SK-N-SH treated with all-trans-retinoic acid at 6 μM for 48 hours (cell line): ENCODE measurements at regions not wholly inside any gene's neighbourhood (a gene's known extent, or its start where the extent isn't known, plus 50 kb on each side); places are given as distances from the start of the nearest gene placed in this dataset.

Source experiments
- ATAC-seq: fragments of 200-7000 bp; cut with Tn5 transposase; 3 replicates; pipeline ENCODE4 v1.9.1; 2020; ENCODE audit warnings: mild to moderate bottlenecking, moderate library complexity
- ARNTL ChIP-seq: fragments of 450-650 bp; formaldehyde crosslinking; IDR thresholded peaks from 2 replicates; pipeline ENCODE4 v1.5.0; 2020; ENCODE audit warnings: low read depth, mild to moderate bottlenecking, moderate library complexity, borderline replicate concordance
- BACH2 ChIP-seq: fragments of 250-450 bp; sonication (Bioruptor Pico); IDR thresholded peaks from 2 replicates; pipeline ENCODE4 v1.9.0; 2021; ENCODE audit warnings: mild to moderate bottlenecking, borderline replicate concordance
- CREB5 ChIP-seq: fragments of 250-450 bp; sonication (Bioruptor Pico); IDR thresholded peaks from 2 replicates; pipeline ENCODE4 v1.5.1; 2020; ENCODE audit warnings: low read depth, mild to moderate bottlenecking, moderate library complexity
- CSDC2 ChIP-seq: fragments of 250-450 bp; sonication (Bioruptor Pico); IDR thresholded peaks from 2 replicates; pipeline ENCODE4 v1.5.0; 2020; ENCODE audit warnings: mild to moderate bottlenecking, moderate library complexity
- CSRNP3 ChIP-seq: fragments of 250-450 bp; sonication (Bioruptor Pico); IDR thresholded peaks from 2 replicates; pipeline ENCODE4 v1.5.1; 2021; ENCODE audit warnings: mild to moderate bottlenecking, moderate library complexity
- ESRRG ChIP-seq: fragments of 250-450 bp; sonication (Bioruptor Pico); IDR thresholded peaks from 2 replicates; pipeline ENCODE4 v1.6.1; 2021; ENCODE audit warnings: mild to moderate bottlenecking
- GLIS3 ChIP-seq: fragments of 250-450 bp; sonication (Bioruptor Pico); IDR thresholded peaks from 2 replicates; pipeline ENCODE4 v1.5.0; 2020; ENCODE audit warnings: mild to moderate bottlenecking, moderate library complexity
- ISL1 ChIP-seq: fragments of 250-450 bp; sonication (Bioruptor Pico); IDR thresholded peaks from 2 replicates; pipeline ENCODE4 v2.1.2; 2022; ENCODE audit warnings: mild to moderate bottlenecking, moderate library complexity
- OSR1 ChIP-seq: fragments of 250-450 bp; sonication (Bioruptor Pico); IDR thresholded peaks from 2 replicates; pipeline ENCODE4 v1.8.0; 2022; ENCODE audit warnings: moderate library complexity, mild to moderate bottlenecking, inconsistent platforms
- PATZ1 ChIP-seq: fragments of 250-450 bp; sonication (Bioruptor Pico); IDR thresholded peaks from 2 replicates; pipeline ENCODE4 v1.8.0; 2020; ENCODE audit warnings: mild to moderate bottlenecking, moderate library complexity, borderline replicate concordance
- RARB ChIP-seq: fragments of 250-450 bp; sonication (Bioruptor Pico); IDR thresholded peaks from 2 replicates; pipeline ENCODE4 v1.8.0; 2021; ENCODE audit warnings: mild to moderate bottlenecking, moderate library complexity
- SNAI2 ChIP-seq: fragments of 250-450 bp; sonication (Bioruptor Pico); IDR thresholded peaks from 2 replicates; pipeline ENCODE4 v1.5.0; 2020; ENCODE audit warnings: mild to moderate bottlenecking, moderate library complexity
- TCF4 ChIP-seq: fragments of 250-450 bp; sonication (Bioruptor Pico); IDR thresholded peaks from 2 replicates; pipeline ENCODE4 v1.8.0; 2021; ENCODE audit warnings: mild to moderate bottlenecking, moderate library complexity, borderline replicate concordance
- TOX ChIP-seq: fragments of 250-450 bp; sonication (Bioruptor Pico); IDR thresholded peaks from 2 replicates; pipeline ENCODE4 v1.8.0; 2021; ENCODE audit warnings: mild to moderate bottlenecking, moderate library complexity, borderline replicate concordance
- TSHZ2 ChIP-seq: fragments of 250-450 bp; sonication (Bioruptor Pico); IDR thresholded peaks from 2 replicates; pipeline ENCODE4 v1.5.0; 2020; ENCODE audit warnings: mild to moderate bottlenecking, moderate library complexity
- ZC3H10 ChIP-seq: fragments of 250-450 bp; sonication (Bioruptor Pico); IDR thresholded peaks from 2 replicates; pipeline ENCODE4 v1.5.1; 2021; ENCODE audit warnings: mild to moderate bottlenecking, moderate library complexity
- ZFP3 ChIP-seq: fragments of 250-450 bp; sonication (Bioruptor Pico); IDR thresholded peaks from 2 replicates; pipeline ENCODE4 v1.5.0; 2020; ENCODE audit warnings: mild to moderate bottlenecking, moderate library complexity
- ZFP30 ChIP-seq: fragments of 450-650 bp; formaldehyde crosslinking; IDR thresholded peaks from 2 replicates; pipeline ENCODE4 v1.5.0; 2022; ENCODE audit warnings: mild to moderate bottlenecking, moderate library complexity
- ZNF565 ChIP-seq: fragments of 450-650 bp; formaldehyde crosslinking; conservative IDR thresholded peaks from 2 replicates; pipeline ENCODE4 v1.5.0; 2020; ENCODE audit warnings: low read depth, mild to moderate bottlenecking, moderate library complexity
- ZNF70 ChIP-seq: fragments of 450-650 bp; formaldehyde crosslinking; IDR thresholded peaks from 2 replicates; pipeline ENCODE4 v1.5.0; 2020; ENCODE audit warnings: mild to moderate bottlenecking, moderate library complexity
- ZNF8 ChIP-seq: fragments of 450-650 bp; formaldehyde crosslinking; IDR thresholded peaks from 2 replicates; pipeline ENCODE4 v1.5.0; 2020; ENCODE audit warnings: mild to moderate bottlenecking, moderate library complexity

- no peak for TF ChIP-seq TSHZ2 (CRISPR knock-in tag)
- no peak for TF ChIP-seq BACH2 (CRISPR knock-in tag)
- TF ChIP-seq GLIS3, result no peak
- no peak for TF ChIP-seq OSR1 (CRISPR knock-in tag)
- TF ChIP-seq TOX (CRISPR knock-in tag), result no peak
- no peak for TF ChIP-seq SNAI2 (CRISPR knock-in tag)
- no peak for TF ChIP-seq ZFP30 (CRISPR knock-in tag)
- TF ChIP-seq ZNF70 (CRISPR knock-in tag), result no peak
- no peak for TF ChIP-seq PATZ1
- no peak for TF ChIP-seq ESRRG (CRISPR knock-in tag)
- no peak for TF ChIP-seq ZFP3 (CRISPR knock-in tag)
- no peak for TF ChIP-seq ZNF8 (CRISPR knock-in tag)
- no peak for TF ChIP-seq ISL1
- no peak for TF ChIP-seq ARNTL (CRISPR knock-in tag)
- no peak for TF ChIP-seq ZC3H10
- no peak for TF ChIP-seq CSRNP3 (CRISPR knock-in tag)
- TF ChIP-seq CREB5 (CRISPR knock-in tag), result no peak
- TF ChIP-seq, all 23 proteins: peak for 0
- ATAC-seq, result no peak
Observed at GRCh38 chr4:181245326-181245725, 997.9 kb upstream of the TENM3 start.

GRCh38 chr4:181249031-181249430, 994.2 kb upstream of the TENM3 start:
- TF ChIP-seq TSHZ2 (CRISPR knock-in tag) (no peak), ESRRG (CRISPR knock-in tag) (no peak), TOX (CRISPR knock-in tag) (no peak), RARB (CRISPR knock-in tag) (no peak), BACH2 (CRISPR knock-in tag) (no peak), ZNF70 (CRISPR knock-in tag) (no peak), CREB5 (CRISPR knock-in tag) (no peak), ZFP30 (CRISPR knock-in tag) (no peak), ARNTL (CRISPR knock-in tag) (no peak), PATZ1 (no peak), ZC3H10 (no peak), TCF4 (CRISPR knock-in tag) (no peak), ZNF565 (no peak), SNAI2 (CRISPR knock-in tag) (no peak), ISL1 (no peak), CSDC2 (CRISPR knock-in tag) (no peak)
- TF ChIP-seq, all 23 proteins: peak for 0

More at GRCh38 chr4:181249031-181249430, 994.2 kb upstream of the TENM3 start:
- ATAC-seq, result no peak
